ENCODE measurements at regions not wholly inside any gene's neighbourhood (a gene's known extent, or its start where the extent isn't known, plus 50 kb on each side); places are given as distances from the start of the nearest gene placed in this dataset.

GRCh38 chr9:108019821-108020220 lies 530.3 kb upstream of the KLF4 start:
- no peak for DNase-seq (ENCODE audit: low read depth in 4 of 4, low spot score in 1 of 4)

GRCh38 chr9:108017671-108018070 lies 528.1 kb upstream of the KLF4 start:
- DNase-seq (ENCODE audit: low read depth in 4 of 4, low spot score in 1 of 4): no peak

DNA sequence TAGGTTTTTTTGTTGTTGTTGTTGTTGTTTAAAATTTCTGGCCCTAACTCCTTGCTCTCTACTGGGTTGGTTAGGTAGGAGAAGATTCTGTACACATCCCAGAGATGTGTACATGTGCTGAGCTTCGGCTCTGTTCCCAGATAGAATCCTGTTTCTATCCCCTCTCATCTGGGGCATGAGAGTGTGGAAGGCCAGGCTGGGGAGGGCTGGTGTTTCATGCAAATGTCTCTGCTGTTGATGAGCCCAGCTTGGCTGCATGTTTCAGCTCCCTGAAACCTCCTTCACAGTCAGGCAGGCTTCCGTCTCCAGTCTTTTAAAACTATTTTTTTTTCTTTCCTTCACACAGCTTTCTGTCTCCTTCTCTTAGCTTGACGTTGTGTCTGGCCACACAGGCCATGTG lies 526.9 kb upstream of the KLF4 start:
- no peak for DNase-seq (ENCODE audit: low read depth in 4 of 4, low spot score in 1 of 4)

GRCh38 chr9:108015690-108016089 lies 526.1 kb upstream of the KLF4 start:
- no peak for DNase-seq (ENCODE audit: low read depth in 4 of 4, low spot score in 1 of 4)

GRCh38 chr9:108014353-108014752 lies 524.8 kb upstream of the KLF4 start:
- no peak for DNase-seq (ENCODE audit: low read depth in 4 of 4, low spot score in 1 of 4)

GRCh38 chr9:108012886-108013665 lies 523.5 kb upstream of the KLF4 start:
- no peak for DNase-seq (ENCODE audit: low read depth in 4 of 4, low spot score in 1 of 4)

- DNase-seq (ENCODE audit: low read depth in 4 of 4, low spot score in 1 of 4): no peak
Observed at GRCh38 chr9:108012405-108012804, 522.8 kb upstream of the KLF4 start.

DNA sequence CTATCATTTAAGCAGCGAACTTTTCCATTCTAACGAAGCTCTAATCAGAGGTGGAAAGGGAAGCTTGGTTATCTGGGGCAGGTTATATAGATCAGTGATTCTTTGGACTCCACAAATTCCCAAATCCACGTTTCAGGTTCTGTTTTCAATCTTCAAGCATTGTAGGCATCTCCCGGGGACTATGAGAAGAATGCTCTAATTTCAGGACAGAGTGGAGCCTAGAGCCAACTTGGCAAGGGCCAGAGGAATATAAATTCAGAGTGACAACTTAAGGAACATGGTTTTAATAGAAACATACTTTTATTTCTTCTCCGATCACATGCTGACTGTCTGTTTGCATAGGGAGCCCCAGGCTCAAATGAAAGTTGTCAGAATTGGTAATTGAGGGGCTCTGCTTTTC lies 514.0 kb upstream of the KLF4 start:
- DNase-seq (ENCODE audit: low read depth in 4 of 4, low spot score in 1 of 4): no peak

DNA sequence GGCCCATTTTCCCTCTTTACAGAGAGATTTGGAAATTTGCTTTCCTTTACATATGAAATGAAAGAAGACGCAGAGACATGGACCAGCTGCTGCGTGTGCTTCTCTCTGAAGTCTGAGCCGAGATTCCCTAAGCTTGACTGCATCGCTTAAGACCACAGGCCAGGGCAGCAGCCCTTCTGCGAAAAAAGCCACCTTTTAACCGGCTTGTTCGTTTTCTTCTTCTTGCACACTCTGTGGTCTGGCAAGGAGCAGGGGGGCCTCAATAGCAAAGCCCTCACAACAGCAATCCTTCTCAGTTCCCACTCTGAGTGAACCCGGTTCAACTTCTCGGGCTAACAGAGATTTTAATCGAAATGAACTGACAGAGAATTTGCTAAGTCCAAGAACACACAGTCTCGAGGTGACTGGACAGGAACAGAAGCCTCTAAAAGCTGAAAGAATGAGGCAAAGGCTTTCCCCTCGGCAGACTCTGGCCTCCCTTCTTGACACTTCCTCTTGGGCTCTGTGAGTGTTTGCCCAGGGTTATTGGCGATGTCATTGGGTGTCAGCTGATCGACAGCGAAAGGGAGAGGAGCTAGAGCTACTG lies 512.9 kb upstream of the KLF4 start:
- DNase-seq (ENCODE audit: low read depth in 4 of 4, low spot score in 1 of 4): no peak

- no peak for DNase-seq (ENCODE audit: low read depth in 4 of 4, low spot score in 1 of 4)
Observed at GRCh38 chr9:108001237-108001636, 511.7 kb upstream of the KLF4 start.

- DNase-seq (ENCODE audit: low read depth in 4 of 4, low spot score in 1 of 4): no peak
Observed at GRCh38 chr9:107999890-108000289, 510.3 kb upstream of the KLF4 start.

GRCh38 chr9:107999011-107999410 lies 509.4 kb upstream of the KLF4 start:
- DNase-seq (ENCODE audit: low read depth in 4 of 4, low spot score in 1 of 4): no peak

- DNase-seq (ENCODE audit: low read depth in 4 of 4, low spot score in 1 of 4): no peak
Observed at GRCh38 chr9:107994648-107995047, 505.1 kb upstream of the KLF4 start.

DNA sequence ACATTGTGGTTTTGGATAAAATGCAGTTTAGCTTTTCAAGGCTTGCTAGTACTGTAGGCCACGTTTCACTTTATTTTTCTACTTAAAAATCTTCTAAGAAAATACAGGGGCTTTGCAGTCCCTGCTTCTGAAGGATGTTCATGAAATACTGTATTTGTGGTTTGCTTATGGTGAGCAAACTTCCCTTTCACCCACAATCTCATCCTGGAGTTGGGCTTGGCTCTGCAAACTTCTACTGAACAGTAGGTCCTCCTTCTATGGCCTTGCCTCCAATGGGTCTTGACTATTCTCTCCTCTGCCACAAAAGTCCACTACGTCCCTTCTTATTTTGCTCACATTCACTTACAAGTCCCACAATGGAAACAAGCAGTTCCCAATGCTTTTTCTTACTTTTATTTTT lies 502.7 kb upstream of the KLF4 start:
- DNase-seq (ENCODE audit: low read depth in 4 of 4, low spot score in 1 of 4): no peak

DNA sequence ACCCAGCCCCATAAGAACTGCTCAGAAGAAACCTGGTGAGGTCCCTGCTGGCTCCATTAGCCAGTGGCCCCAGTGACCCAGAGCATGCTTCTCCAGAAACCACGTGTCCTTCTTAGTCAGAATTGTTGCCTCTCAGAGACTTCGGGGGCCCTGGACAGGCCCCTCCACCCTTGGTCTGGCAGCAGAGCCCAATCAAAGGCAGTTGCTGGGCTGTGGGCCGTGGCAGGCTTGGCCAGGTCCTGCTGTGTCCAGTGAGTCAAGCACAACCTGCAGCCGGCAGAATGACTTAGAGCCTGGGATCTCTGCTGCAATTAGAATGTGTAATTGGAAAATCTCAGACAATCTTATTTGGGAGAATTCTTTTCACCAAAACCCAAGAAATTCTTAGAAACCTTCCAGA lies 502.0 kb upstream of the KLF4 start:
- DNase-seq (ENCODE audit: low read depth in 4 of 4, low spot score in 1 of 4): no peak

DNA sequence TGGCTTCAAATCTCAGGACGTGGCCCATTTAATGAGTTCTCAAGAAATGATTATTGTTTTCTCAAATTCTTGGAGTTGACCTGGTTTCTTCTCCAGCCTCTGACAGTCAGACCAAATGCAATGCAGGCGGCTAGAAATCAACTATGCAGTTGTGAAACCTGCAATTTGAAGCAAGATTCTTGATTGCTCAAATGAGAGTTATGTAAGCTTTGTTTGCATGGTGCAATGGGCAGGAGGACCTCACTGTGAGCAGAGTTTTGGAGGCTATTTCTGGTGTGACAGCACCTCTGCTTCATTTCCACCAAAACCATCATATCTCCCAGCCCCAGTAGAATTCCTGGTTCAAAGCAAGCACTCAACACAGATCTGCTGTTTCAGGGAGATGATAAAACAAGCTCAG lies 500.0 kb upstream of the KLF4 start:
- no peak for DNase-seq (ENCODE audit: low read depth in 4 of 4, low spot score in 1 of 4)

DNA sequence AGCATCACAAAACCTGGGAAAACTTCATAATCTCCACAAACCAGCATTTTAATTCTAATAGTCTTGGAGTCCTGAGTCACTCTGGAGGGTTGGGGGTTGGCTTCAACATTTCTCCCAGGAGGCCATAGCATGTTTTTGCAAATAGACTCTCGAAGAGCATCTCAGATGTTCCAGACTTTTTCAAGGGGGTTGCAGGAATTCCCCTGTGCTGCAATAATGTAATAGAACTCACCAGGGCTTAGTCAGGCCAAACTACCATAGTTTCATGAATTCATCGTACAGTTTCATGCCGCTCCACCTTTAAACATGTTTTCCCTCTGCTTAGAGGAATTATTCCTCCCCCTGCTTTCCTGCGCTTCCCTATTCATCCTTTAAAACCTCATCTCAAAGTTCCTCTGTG lies 499.5 kb upstream of the KLF4 start:
- no peak for DNase-seq (ENCODE audit: low read depth in 4 of 4, low spot score in 1 of 4)

- DNase-seq (ENCODE audit: low read depth in 4 of 4, low spot score in 1 of 4): no peak
Observed at GRCh38 chr9:107984956-107985355, 495.4 kb upstream of the KLF4 start.

DNA sequence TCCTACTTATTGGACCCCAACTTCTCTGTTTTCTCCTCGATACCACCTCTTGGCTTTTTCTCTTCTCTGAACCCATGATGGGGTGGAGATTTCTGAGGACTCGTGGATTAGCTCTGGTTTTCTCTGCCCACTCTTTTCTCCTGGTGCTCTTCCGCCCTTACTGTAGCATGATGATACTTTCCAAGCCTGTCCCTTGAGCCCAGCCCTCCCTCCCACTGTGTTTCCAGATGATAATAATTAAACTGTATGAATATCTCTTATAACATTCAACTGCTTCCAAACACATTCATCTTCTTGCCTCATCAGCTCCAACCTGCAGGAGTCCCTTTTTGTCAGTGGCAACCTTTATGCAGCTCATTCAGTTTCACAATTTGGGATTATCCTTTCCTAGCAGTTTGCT lies 494.2 kb upstream of the KLF4 start:
- no peak for DNase-seq (ENCODE audit: low read depth in 4 of 4, low spot score in 1 of 4)

GRCh38 chr9:107983181-107983603 lies 493.6 kb upstream of the KLF4 start:
- DNase-seq (ENCODE audit: low read depth in 4 of 4, low spot score in 1 of 4): no peak

GRCh38 chr9:107982745-107983144 lies 493.2 kb upstream of the KLF4 start:
- no peak for DNase-seq (ENCODE audit: low read depth in 4 of 4, low spot score in 1 of 4)

GRCh38 chr9:107982001-107982400 lies 492.4 kb upstream of the KLF4 start:
- no peak for DNase-seq (ENCODE audit: low read depth in 4 of 4, low spot score in 1 of 4)

DNA sequence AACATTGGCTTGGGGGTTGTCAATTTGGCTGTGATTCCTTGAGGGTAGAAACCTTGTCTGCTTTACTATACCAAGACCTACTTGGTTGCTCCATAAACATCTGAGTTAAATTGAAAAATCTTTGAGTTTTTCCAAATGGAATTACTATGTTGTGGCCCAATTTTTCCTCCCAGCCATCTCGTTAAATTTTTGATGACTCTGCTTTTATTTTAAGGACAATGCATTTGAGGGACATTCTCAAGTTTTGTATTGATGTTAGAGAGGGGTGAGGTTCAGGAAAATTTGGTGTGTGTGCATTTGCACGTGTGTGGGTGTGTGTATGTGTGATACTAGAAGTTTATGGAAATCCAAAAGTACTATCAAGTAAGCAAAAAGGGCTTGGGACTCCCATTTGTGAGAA lies 491.4 kb upstream of the KLF4 start:
- DNase-seq (ENCODE audit: low read depth in 4 of 4, low spot score in 1 of 4): no peak

Measured in stimulated activated CD4-positive, alpha-beta T cell treated with anti-CD3 and anti-CD28 coated beads, Interleukin-1b, Interleukin-23, amount 100 ng/mL, for 24 hours (primary cell).